CD14-positive monocyte (primary cell): ENCODE measurements at regions not wholly inside any gene's neighbourhood (a gene's known extent, or its start where the extent isn't known, plus 50 kb on each side); places are given as distances from the start of the nearest gene placed in this dataset.

Source experiments
- DNase-seq, 3 donors: peaks; one replicate each; pipeline ENCODE4 v3.0.0-alpha.2; 2011 to 2022
- H2AFZ ChIP-seq: 2 replicates; pipeline ENCODE4 v1.6.0; 2012; ENCODE audit warnings: mild to moderate bottlenecking, low read depth, low read length, inconsistent platforms; ENCODE audit not compliant: insufficient read depth, poor library complexity, severe bottlenecking
- H3K27ac ChIP-seq, 2 donors: 1 replicate in 1 of 2; 2 replicates in 1 of 2; pipeline ENCODE4 v1.5.1; 2012 to 2013; ENCODE audit warnings: low read length in 2 of 2, control low read depth in 1 of 2, inconsistent platforms in 1 of 2, low read depth in 1 of 2, mild to moderate bottlenecking in 1 of 2
- H3K27me3 ChIP-seq, 2 donors: one replicate each; pipeline versions ENCODE4 v1.6.0 to v1.6.1; 2011 to 2013; ENCODE audit warnings: low read length in 2 of 2; ENCODE audit not compliant: control insufficient read depth in 2 of 2, insufficient read depth in 2 of 2
- H3K36me3 ChIP-seq, 2 donors: replicated peaks in 1 of 2; 1 replicate in 1 of 2; 2 replicates in 1 of 2; pipeline versions ENCODE4 v1.5.1 to v1.6.1; 2012 to 2013; ENCODE audit warnings: low read length in 2 of 2, control low read depth in 1 of 2, inconsistent platforms in 1 of 2, mild to moderate bottlenecking in 1 of 2; ENCODE audit not compliant: insufficient read depth in 2 of 2, control insufficient read depth in 1 of 2
- H3K4me1 ChIP-seq, 2 donors: 1 replicate in 1 of 2; 2 replicates in 1 of 2; pipeline versions ENCODE4 v1.5.1 to v1.6.1; 2012 to 2013; ENCODE audit warnings: low read length in 2 of 2, control low read depth in 1 of 2, inconsistent platforms in 1 of 2, mild to moderate bottlenecking in 1 of 2, moderate library complexity in 1 of 2; ENCODE audit not compliant: insufficient read depth in 2 of 2, control insufficient read depth in 1 of 2
- H3K4me2 ChIP-seq: replicated peaks from 2 replicates; pipeline ENCODE3; 2012; ENCODE audit warnings: low read length, moderate library complexity, mild to moderate bottlenecking; ENCODE audit not compliant: poor library complexity, severe bottlenecking; ENCODE audit errors: extremely low read depth
- H3K4me3 ChIP-seq, 3 experiments: fragments of 200-600 bp in 1 of 3; sonication (generic) in 1 of 3; replicated peaks in 1 of 3; 1 replicate in 2 of 3; 2 replicates in 1 of 3; pipeline ENCODE4 v1.5.1; 2011 to 2013; ENCODE audit warnings: low read length in 3 of 3, mild to moderate bottlenecking in 3 of 3, control low read depth in 2 of 3, low read depth in 2 of 3, inconsistent platforms in 1 of 3, moderate library complexity in 1 of 3
- H3K79me2 ChIP-seq: 2 replicates; pipeline ENCODE4 v1.6.0; 2012; ENCODE audit warnings: mild to moderate bottlenecking, control low read depth, inconsistent platforms, low read length, moderate library complexity; ENCODE audit not compliant: insufficient read depth
- H3K9ac ChIP-seq: 2 replicates; pipeline ENCODE4 v1.6.0; 2017; ENCODE audit warnings: low read length, mild to moderate bottlenecking; ENCODE audit not compliant: insufficient read depth, poor library complexity, severe bottlenecking
- H3K9me3 ChIP-seq, 2 donors: replicated peaks in 1 of 2; 1 replicate in 1 of 2; 2 replicates in 1 of 2; pipeline versions ENCODE4 v1.5.1 to v1.6.1; 2012 to 2013; ENCODE audit warnings: low read length in 2 of 2, control low read depth in 1 of 2; ENCODE audit not compliant: control insufficient read depth in 1 of 2, insufficient read depth in 1 of 2
- H4K20me1 ChIP-seq: 2 replicates; pipeline ENCODE4 v1.6.0; 2012; ENCODE audit warnings: mild to moderate bottlenecking, low read length, control low read depth, moderate library complexity; ENCODE audit not compliant: insufficient read depth
- H3K27ac Mint-ChIP-seq, 7 donors: one replicate each; pipeline ENCODE4 v1.8.0; 2020; ENCODE audit warnings: mild to moderate bottlenecking in 7 of 7, mixed read lengths in 7 of 7, moderate library complexity in 6 of 7, inconsistent platforms in 2 of 7
- H3K27me3 Mint-ChIP-seq, 3 donors: one replicate each; pipeline ENCODE4 v1.8.0; 2021 to 2022; ENCODE audit warnings: low read depth in 3 of 3, mild to moderate bottlenecking in 3 of 3, mixed read lengths in 3 of 3, moderate library complexity in 3 of 3, inconsistent platforms in 1 of 3
- H3K36me3 Mint-ChIP-seq, 2 donors: one replicate each; pipeline ENCODE4 v1.8.0; 2020; ENCODE audit warnings: mixed read lengths in 2 of 2, inconsistent platforms in 1 of 2, mild to moderate bottlenecking in 1 of 2
- H3K4me1 Mint-ChIP-seq: one replicate; pipeline ENCODE4 v1.8.0; 2020; ENCODE audit warnings: mild to moderate bottlenecking, mixed read lengths
- H3K4me3 Mint-ChIP-seq, 2 donors: one replicate each; pipeline ENCODE4 v1.8.0; 2020; ENCODE audit warnings: mild to moderate bottlenecking in 2 of 2, mixed read lengths in 2 of 2, moderate library complexity in 1 of 2
- H3K9me3 Mint-ChIP-seq, 7 donors: one replicate each; pipeline ENCODE4 v1.8.0; 2020 to 2022; ENCODE audit warnings: mixed read lengths in 7 of 7, mild to moderate bottlenecking in 6 of 7, moderate library complexity in 6 of 7, inconsistent platforms in 2 of 7
- WGBS: methylation state at CpG from one replicate; pipeline ENCODE4 v1.1.5; 2013; ENCODE audit warnings: missing lambda C conversion rate; ENCODE audit not compliant: insufficient coverage; 5-methylcytosine and 5-hydroxymethylcytosine counted together
- intact Hi-C, 2 donors: fragments of 100-400 bp; cut with micrococcal nuclease; formaldehyde crosslinking; loops; one replicate each; pipeline versions ENCODE4 v1.15.0 to v1.15.1; 2023
- TF ChIP-seq, protein P1 (sequence below): fragments of 200-600 bp; IDR thresholded peaks from one replicate; pipeline ENCODE4 v1.8.0; 2022; ENCODE audit warnings: antibody characterized with exemption, mild to moderate bottlenecking

DNA sequence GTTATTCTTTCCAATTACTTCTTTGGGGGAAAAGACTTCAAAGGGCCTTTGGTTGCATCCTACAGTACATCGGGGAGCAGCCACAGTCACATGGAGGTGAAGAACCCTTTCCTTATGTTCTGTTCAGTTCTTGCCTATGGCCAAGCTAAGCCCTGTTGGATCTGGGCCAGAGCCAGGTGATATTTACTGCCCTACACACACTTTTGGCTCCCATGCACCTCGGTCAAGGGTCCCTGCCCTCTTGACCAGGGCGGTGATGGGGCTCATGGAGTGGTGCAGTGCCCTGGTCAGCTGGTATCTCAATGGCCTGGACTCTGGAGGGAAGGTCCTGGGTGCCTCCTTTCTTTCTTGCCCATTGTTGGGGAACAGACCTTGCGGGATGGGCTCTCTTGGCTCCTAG, 98.7 kb downstream of the VAPA start:
- WGBS = 100% methylated on average over 1 of the region's 4 CpGs
- Histone ChIP-seq H3K4me3 (no peak overlapping the region), H3K9me3 (no peaks in the 10 kb centered on the region), H3K79me2 (no peaks in the 10 kb centered on the region), H3K27me3 (no peaks in the 10 kb centered on the region), H3K36me3 (no peaks in the 10 kb centered on the region), H3K9ac (no peak overlapping the region), H3K4me2 (no peak overlapping the region), H4K20me1 (no peaks in the 10 kb centered on the region), H3K27ac (no peak overlapping the region), H2AFZ (no peak overlapping the region), H3K4me1 (peaks cover 24 to 27% of the 10 kb centered on the region in 2 donors)
- peaks cover 4 to 5% of the 10 kb centered on the region in 2 donors for H3K36me3 Mint-ChIP-seq
- H3K27ac Mint-ChIP-seq = no peak overlapping the region
- peaks cover 0 to 4% (median 0%) of the 10 kb centered on the region in 7 donors for H3K9me3 Mint-ChIP-seq
- peaks cover 0 to 1% (median 1%) of the 10 kb centered on the region in 3 donors for H3K27me3 Mint-ChIP-seq
- TF ChIP-seq, protein P1, sequence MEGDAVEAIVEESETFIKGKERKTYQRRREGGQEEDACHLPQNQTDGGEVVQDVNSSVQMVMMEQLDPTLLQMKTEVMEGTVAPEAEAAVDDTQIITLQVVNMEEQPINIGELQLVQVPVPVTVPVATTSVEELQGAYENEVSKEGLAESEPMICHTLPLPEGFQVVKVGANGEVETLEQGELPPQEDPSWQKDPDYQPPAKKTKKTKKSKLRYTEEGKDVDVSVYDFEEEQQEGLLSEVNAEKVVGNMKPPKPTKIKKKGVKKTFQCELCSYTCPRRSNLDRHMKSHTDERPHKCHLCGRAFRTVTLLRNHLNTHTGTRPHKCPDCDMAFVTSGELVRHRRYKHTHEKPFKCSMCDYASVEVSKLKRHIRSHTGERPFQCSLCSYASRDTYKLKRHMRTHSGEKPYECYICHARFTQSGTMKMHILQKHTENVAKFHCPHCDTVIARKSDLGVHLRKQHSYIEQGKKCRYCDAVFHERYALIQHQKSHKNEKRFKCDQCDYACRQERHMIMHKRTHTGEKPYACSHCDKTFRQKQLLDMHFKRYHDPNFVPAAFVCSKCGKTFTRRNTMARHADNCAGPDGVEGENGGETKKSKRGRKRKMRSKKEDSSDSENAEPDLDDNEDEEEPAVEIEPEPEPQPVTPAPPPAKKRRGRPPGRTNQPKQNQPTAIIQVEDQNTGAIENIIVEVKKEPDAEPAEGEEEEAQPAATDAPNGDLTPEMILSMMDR = no peak
- H3K4me1 Mint-ChIP-seq = peaks cover 38% of the 10 kb centered on the region
- DNase-seq = no peak
- intact Hi-C loops = loop anchor here in 1 of 2 donors (10.0 kb wide), 1 partner anchor 62 kb away; no protein-coding TSS in a partner anchor
- no peak overlapping the region for H3K4me3 Mint-ChIP-seq

DNA sequence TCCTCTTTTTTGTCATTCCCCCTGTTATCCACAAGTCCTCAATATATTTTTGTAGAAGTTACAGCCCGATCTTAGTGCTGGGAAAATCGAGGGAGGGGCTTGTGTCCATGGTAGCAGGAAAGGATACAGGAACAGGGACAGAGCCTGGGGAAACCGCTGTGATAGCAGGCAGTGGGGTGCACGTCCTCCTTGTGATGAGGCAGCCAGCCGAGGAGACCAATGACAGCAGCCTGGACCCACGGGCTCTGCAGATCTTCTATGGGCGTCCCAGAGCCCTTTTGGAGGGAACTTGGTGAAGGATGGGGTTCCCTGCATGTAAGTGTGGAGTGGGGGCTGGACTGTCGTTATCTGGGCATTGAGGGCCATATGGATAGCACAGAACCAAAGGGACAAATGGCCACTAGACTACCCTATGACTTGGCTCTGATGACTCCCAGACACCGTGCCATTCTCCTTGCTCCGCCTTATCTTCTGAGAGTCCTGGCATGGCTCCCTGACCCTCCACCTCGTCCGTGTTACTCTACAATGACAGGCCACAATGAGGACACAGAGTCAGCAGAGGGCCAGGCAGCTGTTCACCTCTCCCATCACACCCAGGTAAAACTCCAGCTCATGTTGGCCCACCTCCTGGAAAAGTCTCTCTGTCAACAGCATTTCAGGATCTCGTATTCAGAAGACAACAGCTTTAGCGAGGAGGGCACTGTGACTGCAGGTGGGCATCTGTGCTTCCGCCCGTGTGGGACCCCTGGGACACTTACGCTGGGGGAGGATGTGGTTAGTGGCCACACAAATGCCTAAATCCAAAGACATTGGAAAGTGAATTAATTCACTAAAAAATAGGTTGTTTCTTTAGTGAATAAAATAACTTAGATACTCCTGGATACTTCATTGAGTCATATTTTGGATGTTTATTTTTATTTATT, 100.1 kb downstream of the VAPA start:
- 93% methylated on average over 14 of the region's 17 CpGs for WGBS
- Histone ChIP-seq H3K27me3 (no peaks in the 10 kb centered on the region), H3K27ac (no peak overlapping the region), H3K79me2 (no peaks in the 10 kb centered on the region), H3K4me3 (no peak overlapping the region), H3K36me3 (no peaks in the 10 kb centered on the region), H3K9me3 (no peaks in the 10 kb centered on the region), H2AFZ (no peak overlapping the region), H3K4me2 (no peak overlapping the region), H4K20me1 (no peaks in the 10 kb centered on the region), H3K9ac (no peak overlapping the region), H3K4me1 (peaks cover 34 to 38% of the 10 kb centered on the region in 2 donors)
- H3K27ac Mint-ChIP-seq = peak overlapping the region in 1 of 7 donors; percentile 42
- intact Hi-C loops = loop anchor here in 1 of 2 donors (10.0 kb wide), 1 partner anchor 61 kb away; no protein-coding TSS in a partner anchor
- peaks cover 47% of the 10 kb centered on the region for H3K4me1 Mint-ChIP-seq
- peaks cover 0 to 2% (median 0%) of the 10 kb centered on the region in 3 donors for H3K27me3 Mint-ChIP-seq
- H3K9me3 Mint-ChIP-seq = peaks cover 0 to 3% (median 0%) of the 10 kb centered on the region in 7 donors
- DNase-seq = no peak
- peaks cover 3 to 5% of the 10 kb centered on the region in 2 donors for H3K36me3 Mint-ChIP-seq
- TF ChIP-seq, protein P1 = no peak
- H3K4me3 Mint-ChIP-seq = no peak overlapping the region
